Smooth muscle cell of the brain vasculature (primary cell): ENCODE measurements at regions not wholly inside any gene's neighbourhood (a gene's known extent, or its start where the extent isn't known, plus 50 kb on each side); places are given as distances from the start of the nearest gene placed in this dataset.
"Not testable (repeated sequence)": the region's sequence is repeated elsewhere in the genome, so short reads cannot be mapped to it uniquely, and the experiment has no call there.

Source experiments
- DNase-seq: peaks from one replicate; pipeline ENCODE4 v3.0.0-alpha.2; 2012; ENCODE audit warnings: low read depth, low spot score

DNA sequence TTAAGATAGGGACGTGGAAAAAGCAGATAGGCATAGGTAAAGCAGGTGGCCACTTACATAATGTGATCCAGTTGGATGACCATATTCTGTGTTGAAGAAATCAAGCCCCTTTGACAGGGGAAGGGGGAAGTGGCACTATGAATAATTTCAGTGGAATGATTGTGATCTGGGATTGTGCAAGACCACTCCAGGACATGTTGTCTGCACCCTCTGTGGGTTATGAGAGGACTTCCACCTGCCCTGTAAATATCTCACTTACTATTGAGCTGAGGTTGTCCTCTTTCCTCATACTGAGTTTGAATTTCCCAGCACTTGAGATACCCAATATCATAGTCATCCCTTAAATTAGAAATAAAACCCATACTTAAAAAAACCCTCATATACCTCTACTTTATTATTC, 220.7 kb downstream of the IRS1 start:
- no peak for DNase-seq

GRCh38 chr2:226578373-226578772, 221.2 kb downstream of the IRS1 start:
- no peak for DNase-seq

- no peak for DNase-seq
Measured at GRCh38 chr2:226575928-226576327, 223.7 kb downstream of the IRS1 start.

GRCh38 chr2:226573158-226573557, 226.5 kb downstream of the IRS1 start:
- no peak for DNase-seq

- no peak for DNase-seq
Measured at GRCh38 chr2:226564667-226565066, 235.0 kb downstream of the IRS1 start.

GRCh38 chr2:226561962-226562361, 237.7 kb downstream of the IRS1 start:
- DNase-seq, result no peak

- DNase-seq, result no peak
Measured at GRCh38 chr2:226560325-226560724, 239.3 kb downstream of the IRS1 start.

DNA sequence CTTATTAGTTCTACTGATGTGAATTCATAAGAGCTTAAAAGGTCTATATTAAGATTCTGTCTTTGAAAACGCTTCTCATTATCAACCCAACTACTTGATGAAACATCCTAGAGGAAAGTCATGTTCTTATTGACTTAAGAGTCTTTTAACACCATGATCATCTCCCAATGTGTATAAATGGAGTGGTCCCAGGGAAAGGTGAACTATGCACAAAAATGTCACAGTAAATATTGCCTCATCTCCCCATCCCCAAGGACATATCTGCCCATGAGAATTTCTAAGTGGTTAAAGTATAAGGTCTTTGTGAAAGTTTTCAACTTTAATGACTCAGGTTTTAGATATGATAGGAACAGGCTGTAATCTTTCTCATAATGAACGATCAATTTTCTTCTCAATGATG, 240.1 kb downstream of the IRS1 start:
- no peak for DNase-seq

GRCh38 chr2:226558418-226558817, 241.2 kb downstream of the IRS1 start:
- no peak for DNase-seq

GRCh38 chr2:226556050-226556449, 243.6 kb downstream of the IRS1 start:
- no peak for DNase-seq

- DNase-seq, result no peak
Measured at GRCh38 chr2:226554701-226555100, 244.9 kb downstream of the IRS1 start.

DNA sequence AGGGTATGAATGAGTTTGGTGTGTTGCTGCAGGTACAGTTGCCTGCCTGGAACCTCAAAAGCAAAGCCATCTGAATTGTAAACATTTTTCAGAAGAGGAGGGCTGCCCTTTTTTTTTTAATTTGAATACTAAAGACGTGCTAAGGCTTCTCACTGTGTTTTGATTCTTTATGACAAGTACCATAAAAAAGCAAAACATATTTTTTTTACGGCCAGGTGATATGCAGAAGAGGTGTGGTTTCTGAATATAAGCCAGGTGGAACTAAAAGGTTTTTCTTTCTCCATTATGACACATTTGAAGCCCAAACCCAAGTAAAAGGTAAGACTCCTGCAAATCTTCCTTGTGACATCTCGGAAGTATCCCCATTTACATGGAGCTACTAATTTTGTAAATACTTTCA, 246.3 kb downstream of the IRS1 start:
- DNase-seq, result no peak

- DNase-seq, result no peak
Measured at GRCh38 chr2:226552571-226553285, 246.9 kb downstream of the IRS1 start.

- DNase-seq, result no peak
Measured at GRCh38 chr2:226551522-226552250, 247.9 kb downstream of the IRS1 start.

DNA sequence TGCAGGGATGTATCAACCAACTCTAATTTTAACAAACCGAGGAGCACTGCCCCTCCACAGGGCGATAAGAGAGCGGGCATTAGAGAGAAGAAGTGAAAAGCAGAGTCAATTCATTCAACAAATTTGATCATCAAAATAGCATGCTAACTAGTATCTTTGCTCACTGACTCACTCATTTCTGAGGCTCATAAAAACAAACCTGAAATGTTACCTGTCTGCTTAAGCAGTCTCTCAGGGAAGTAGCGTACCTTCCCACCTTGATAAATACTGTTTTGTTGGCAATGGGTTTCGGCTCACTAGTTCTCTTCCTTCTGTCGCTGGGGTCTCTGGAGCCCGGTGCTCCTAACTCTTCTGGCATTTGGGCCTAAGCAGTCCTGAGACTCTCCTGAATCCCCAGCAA, 248.8 kb downstream of the IRS1 start:
- DNase-seq, result no peak

- no peak for DNase-seq
Measured at GRCh38 chr2:226548732-226549131, 250.9 kb downstream of the IRS1 start.

- no peak for DNase-seq
Measured at GRCh38 chr2:226544596-226545210, 254.9 kb downstream of the IRS1 start.

DNA sequence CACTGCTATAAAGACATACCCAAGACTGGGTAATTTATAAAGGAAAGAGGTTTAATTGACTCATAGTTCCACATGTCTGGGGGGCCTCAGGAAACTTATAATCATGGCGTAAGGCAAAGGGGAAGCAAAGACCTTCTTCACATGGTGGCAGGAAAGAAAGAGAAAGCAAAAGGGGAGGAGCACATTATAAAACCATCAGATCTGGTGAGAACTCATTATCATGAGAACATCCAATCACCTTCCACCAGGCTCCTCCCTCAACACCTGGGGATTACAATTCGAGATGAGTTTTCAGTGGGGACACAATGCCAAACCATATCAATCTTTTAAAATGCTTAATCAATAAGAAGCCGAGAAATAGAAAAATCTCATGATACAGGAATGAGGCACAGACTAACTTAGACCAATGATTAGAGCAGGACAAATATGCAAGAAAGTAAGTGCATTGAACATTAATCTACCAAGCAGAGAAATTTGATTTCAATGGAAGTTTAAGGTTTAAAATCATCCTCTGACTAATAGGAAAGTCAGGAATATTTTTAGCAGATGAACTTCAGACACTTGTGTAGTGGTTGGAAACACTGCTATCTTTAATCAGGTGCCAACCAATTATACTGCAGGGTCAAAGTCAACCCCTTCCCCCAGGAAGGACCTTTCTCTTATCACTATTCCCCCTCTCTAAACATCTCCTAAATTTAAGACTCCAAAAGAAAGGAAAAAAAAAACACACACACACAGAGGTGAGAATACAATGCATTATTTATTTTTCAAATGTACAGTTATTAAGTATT, 259.2 kb downstream of the IRS1 start:
- no peak for DNase-seq

- DNase-seq, result no peak
Measured at GRCh38 chr2:226536410-226536809, 263.2 kb downstream of the IRS1 start.

- DNase-seq, result not testable (repeated sequence)
Measured at GRCh38 chr2:226532976-226533375, 266.6 kb downstream of the IRS1 start.

DNA sequence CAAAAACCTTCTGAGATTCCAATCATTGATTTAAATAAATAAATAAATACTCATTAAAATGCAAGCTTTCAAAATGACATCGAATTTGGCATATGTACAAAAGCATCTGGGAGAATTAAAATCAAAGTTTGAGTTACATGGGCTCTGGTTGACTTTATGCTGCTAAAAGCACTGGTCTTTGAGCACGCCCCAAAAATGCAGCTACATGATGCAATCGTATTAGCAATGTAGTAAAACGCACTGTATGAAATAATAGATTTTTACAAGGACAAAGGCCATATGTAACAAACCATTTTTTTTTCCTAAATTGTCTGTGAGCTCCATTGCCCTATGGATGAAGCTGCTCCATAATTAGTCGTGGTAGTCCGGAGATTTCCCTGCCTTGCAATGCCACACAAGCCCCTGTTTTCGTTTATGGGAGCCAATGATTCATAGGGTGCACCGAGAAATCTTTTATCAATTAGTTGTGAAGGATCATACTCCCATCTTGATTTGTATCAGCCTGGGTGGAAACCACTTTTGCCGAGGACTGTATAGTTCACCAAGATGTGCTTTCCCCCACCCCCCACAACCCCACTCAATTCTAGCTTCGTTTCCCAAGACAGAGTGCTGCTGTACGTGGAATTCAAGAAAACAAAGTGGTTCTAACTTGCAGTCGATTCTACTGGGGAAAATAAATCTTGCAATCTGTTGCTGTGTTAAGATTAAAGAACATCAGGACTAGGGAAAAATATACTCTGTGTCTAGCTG, 268.4 kb downstream of the IRS1 start:
- no peak for DNase-seq
